GM12891 (cell line): ENCODE measurements at regions not wholly inside any gene's neighbourhood (a gene's known extent, or its start where the extent isn't known, plus 50 kb on each side); places are given as distances from the start of the nearest gene placed in this dataset.

ENCODE experiments used
- POLR2A ChIP-seq: IDR thresholded peaks from 2 replicates; pipeline ENCODE4 v1.6.1; 2011; ENCODE audit warnings: low read depth, low read length, control low read depth
- POLR2AphosphoS5 ChIP-seq: IDR thresholded peaks from 2 replicates; pipeline ENCODE4 v1.6.1; 2011; ENCODE audit warnings: low read depth, low read length, control low read depth

GRCh38 chr5:166163996-166164610, 2127.3 kb upstream of the WWC1 start:
- TF ChIP-seq POLR2A (no peak), POLR2AphosphoS5 (no peak)
